SK-N-MC (cell line): ENCODE measurements at regions not wholly inside any gene's neighbourhood (a gene's known extent, or its start where the extent isn't known, plus 50 kb on each side); places are given as distances from the start of the nearest gene placed in this dataset.

Source experiments
- EZH2 ChIP-seq: fragments of 200-600 bp; sonication (generic); IDR thresholded peaks from one replicate; pipeline ENCODE4 v1.6.1; 2017; ENCODE audit warnings: antibody characterized with exemption
- POLR2AphosphoS5 ChIP-seq: IDR thresholded peaks from 2 replicates; pipeline ENCODE4 v1.6.1; 2012; ENCODE audit warnings: mild to moderate bottlenecking, low read depth, low read length, borderline replicate concordance

- TF ChIP-seq EZH2 (no peak), POLR2AphosphoS5 (no peak)
These were observed 128.6 kb upstream of the DLG1 start for GRCh38 chr3:197427021-197427420.
